GM12891 (cell line): ENCODE measurements at regions not wholly inside any gene's neighbourhood (a gene's known extent, or its start where the extent isn't known, plus 50 kb on each side); places are given as distances from the start of the nearest gene placed in this dataset.
A peak's percentile ranks its signal among the peaks of the same experiment; 100 is the strongest.

Experiments
- DNase-seq: peaks from one replicate; pipeline ENCODE4 v3.0.0; 2011; ENCODE audit warnings: low spot score; ENCODE audit not compliant: insufficient read length
- FAIRE-seq: peaks from 2 replicates; lab custom pipeline; 2011; peaks lifted over from hg19 to GRCh38; lab: Jason Lieb, UNC
- PAX5 ChIP-seq: IDR thresholded peaks from 2 replicates; pipeline ENCODE4 v1.6.1; 2011; ENCODE audit warnings: low read length, moderate library complexity, mild to moderate bottlenecking; ENCODE audit not compliant: insufficient read depth, severe bottlenecking
- POLR2A ChIP-seq: IDR thresholded peaks from 2 replicates; pipeline ENCODE4 v1.6.1; 2011; ENCODE audit warnings: low read depth, low read length, control low read depth
- POLR2AphosphoS5 ChIP-seq: IDR thresholded peaks from 2 replicates; pipeline ENCODE4 v1.6.1; 2011; ENCODE audit warnings: low read depth, low read length, control low read depth
- POU2F2 ChIP-seq: IDR thresholded peaks from 2 replicates; pipeline ENCODE4 v1.6.1; 2011; ENCODE audit warnings: low read depth, mild to moderate bottlenecking, control low read depth, low read length, moderate library complexity
- SPI1 ChIP-seq: IDR thresholded peaks from 2 replicates; pipeline ENCODE4 v1.6.1; 2011; ENCODE audit warnings: low read depth, low read length, control low read depth
- TAF1 ChIP-seq: IDR thresholded peaks from 2 replicates; pipeline ENCODE4 v1.6.1; 2011; ENCODE audit warnings: low read depth, low read length, control low read depth

DNA sequence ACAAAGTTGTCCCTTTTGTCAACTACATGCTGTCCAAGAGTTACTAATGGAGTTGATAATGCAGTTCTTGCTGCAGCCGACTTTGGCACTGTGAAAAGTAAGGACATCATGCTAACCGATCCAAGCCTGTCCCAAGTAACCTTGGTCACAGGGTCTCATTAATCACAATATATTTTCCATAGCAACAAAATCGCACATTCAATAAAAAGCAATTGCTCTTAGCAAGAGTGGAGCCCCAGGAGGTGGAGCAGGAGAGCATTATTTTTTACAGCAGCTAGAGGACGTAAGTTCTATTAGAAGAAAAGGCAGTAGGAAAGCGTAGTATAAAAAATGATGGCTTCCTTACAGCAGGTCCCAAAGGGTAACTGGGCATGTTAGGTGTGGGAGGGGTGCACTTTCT is 570.3 kb downstream of the EBF1 start:
- TF ChIP-seq POU2F2 (no peak), TAF1 (no peak), SPI1 (no peak), PAX5 (no peak), POLR2AphosphoS5 (no peak), POLR2A (no peak)
- DNase-seq (no peak), FAIRE-seq (no peak)

DNA sequence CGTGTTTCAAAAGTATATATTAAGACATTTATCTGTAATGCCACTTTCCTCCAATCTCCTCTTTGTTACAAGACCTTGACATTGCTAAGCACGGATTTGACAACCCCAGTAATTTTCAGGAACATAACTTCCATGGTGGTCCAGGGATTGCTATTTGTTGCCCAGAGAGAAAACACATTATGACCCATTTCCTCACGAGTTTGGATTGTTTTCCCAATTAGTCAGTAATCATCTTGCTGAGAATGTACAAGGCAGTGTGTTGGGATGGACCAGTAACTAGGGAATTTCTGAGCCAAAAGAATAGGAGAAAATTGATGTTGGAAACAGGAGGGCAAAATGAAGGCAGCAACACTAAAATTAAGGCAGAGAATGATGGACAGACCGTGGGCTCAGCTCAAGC is 574.1 kb downstream of the EBF1 start:
- no peak for TF ChIP-seq TAF1
- TF ChIP-seq POLR2AphosphoS5, result no peak
- no peak for TF ChIP-seq POU2F2
- no peak for TF ChIP-seq SPI1
- no peak for TF ChIP-seq PAX5
- no peak for TF ChIP-seq POLR2A
- DNase-seq (no peak), FAIRE-seq (no peak)

DNA sequence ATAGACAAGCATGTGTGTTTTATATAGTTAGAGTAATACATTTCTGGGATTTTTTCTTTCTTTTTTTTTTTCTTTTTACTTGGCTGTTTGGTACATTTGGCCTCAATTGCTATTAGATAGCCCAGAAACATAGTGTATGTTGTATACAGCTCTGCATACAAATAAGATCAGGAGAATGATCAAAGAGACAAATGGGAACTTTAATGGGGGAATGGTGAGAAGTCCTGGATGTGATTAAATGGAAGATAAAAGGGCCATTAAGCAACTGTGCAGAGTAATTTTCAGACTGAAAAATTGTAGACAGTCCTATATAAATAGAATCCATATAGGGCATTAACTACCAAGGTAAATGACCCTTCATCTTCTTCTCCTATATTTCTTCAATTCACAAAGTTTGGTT is 575.6 kb downstream of the EBF1 start:
- no peak for FAIRE-seq
- TF ChIP-seq PAX5 (no peak), POLR2A (no peak), TAF1 (no peak), POU2F2 (no peak), SPI1 (no peak), POLR2AphosphoS5 (no peak)
- DNase-seq, result no peak

DNA sequence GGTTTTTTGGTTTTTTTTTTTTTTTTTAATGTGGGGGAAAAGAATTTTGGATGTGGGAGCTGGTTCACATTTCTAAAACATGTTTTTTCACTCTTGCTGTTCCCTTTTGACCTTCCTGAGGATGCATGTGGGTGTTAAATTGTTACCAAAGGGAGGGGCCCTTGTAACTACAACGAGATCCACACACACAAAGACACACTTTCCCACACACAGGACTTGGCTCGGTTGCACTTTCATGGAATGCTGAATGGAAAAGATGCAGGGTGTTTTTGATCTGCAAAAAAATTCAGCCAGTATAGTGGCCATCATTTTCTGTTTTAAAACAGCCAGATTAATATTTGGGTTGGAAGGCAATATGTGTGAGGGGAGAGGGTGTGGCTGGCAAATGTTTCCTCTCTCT is 576.9 kb downstream of the EBF1 start:
- TF ChIP-seq POLR2A (no peak), PAX5 (no peak), POU2F2 (no peak), SPI1 (no peak), TAF1 (no peak), POLR2AphosphoS5 (no peak)
- DNase-seq (no peak), FAIRE-seq (no peak)

DNA sequence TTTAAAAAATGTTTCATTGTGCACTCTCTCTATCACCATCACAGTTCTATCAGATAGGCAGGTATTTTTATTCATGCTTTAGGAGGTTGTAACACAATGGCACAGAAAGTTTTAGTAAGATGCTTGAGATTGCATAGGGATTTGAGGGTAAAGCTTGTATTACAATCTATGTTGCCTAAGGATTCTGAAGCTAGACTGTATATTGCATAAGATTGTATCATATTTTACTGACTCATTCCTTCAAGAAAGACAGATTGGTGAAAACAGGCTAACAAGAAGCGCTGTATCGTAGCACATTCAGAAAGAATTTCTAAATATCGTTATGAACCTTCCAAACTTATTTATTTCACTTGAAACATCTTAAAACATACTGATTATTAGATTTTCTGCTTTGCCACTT is 577.7 kb downstream of the EBF1 start:
- DNase-seq (no peak), FAIRE-seq (no peak)
- no peak for TF ChIP-seq POU2F2
- no peak for TF ChIP-seq PAX5
- no peak for TF ChIP-seq TAF1
- TF ChIP-seq POLR2A, result no peak
- TF ChIP-seq SPI1, result no peak
- TF ChIP-seq POLR2AphosphoS5, result no peak

DNA sequence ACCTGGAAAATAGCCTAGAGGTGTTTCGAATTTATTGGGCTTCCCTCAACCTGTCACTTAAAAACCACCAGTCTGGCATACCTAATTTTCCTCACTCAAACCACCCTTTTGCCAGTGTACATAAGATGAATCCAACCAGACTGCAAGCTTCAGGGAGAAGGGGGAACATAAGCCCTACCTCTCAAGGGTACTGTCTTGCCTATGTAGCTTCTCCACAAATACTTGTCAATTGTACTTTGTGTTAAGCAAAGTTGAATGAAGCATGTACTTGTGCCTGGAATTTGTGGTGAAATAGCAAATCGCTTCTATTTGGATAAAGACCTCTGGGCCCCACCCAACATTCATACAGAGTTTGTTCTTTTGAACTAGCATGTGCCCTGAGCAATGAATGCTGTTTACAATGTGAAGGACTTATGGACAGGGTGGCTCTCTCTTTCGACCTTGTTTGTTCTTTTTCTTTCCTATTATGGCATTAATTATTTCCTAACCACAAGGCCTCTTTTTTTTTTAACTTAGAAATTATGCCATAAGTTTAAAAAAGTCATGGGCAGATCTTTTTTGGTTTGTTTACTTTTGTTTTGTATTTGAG is 580.2 kb downstream of the EBF1 start:
- DNase-seq (no peak), FAIRE-seq (no peak)
- TF ChIP-seq POLR2A (no peak), TAF1 (no peak), POLR2AphosphoS5 (no peak), PAX5 (no peak), SPI1 (no peak), POU2F2 (no peak)

DNA sequence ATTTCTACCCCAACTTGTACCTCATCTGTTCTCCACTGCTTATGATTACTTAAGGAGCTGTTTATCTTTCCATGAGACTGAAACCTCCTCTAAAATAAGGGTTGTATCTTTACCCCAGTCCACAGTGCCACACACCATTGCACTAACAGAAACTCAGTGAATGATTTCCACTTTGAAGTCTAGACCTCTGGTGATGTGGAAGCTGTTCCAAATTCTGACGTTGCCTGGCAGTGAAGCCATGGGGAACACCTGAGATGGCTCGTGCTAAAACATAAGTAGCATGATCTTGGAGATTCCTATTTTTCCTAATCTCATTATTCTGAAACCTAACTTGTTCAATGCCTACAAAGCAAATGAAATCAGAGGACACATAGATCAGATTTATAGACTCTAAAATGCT is 583.2 kb downstream of the EBF1 start:
- no peak for TF ChIP-seq POLR2A
- DNase-seq, result no peak
- FAIRE-seq, result peak; percentile 16

DNA sequence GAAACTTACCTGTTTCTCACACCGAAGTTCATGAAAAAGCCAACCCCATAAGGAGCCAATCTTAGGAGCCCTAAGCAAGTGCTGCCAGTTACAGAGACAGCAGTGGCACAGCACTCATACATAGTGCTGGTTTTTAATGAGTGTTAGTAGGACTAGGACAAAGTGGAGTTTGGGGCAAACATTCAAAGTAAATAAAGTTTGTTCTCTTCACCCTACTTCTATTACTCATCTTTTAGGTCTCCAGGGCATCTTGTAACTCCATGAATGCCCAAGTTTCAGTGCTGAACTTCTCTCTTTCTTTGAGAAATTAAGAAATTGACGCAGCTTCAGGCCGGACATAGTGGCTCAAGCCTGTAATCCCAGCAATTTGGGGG is 584.7 kb downstream of the EBF1 start:
- DNase-seq, result no peak
- TF ChIP-seq POU2F2, result no peak
- no peak for TF ChIP-seq PAX5
- TF ChIP-seq TAF1, result no peak
- no peak for TF ChIP-seq SPI1
- no peak for TF ChIP-seq POLR2A
- no peak for TF ChIP-seq POLR2AphosphoS5
- FAIRE-seq, result no peak

DNA sequence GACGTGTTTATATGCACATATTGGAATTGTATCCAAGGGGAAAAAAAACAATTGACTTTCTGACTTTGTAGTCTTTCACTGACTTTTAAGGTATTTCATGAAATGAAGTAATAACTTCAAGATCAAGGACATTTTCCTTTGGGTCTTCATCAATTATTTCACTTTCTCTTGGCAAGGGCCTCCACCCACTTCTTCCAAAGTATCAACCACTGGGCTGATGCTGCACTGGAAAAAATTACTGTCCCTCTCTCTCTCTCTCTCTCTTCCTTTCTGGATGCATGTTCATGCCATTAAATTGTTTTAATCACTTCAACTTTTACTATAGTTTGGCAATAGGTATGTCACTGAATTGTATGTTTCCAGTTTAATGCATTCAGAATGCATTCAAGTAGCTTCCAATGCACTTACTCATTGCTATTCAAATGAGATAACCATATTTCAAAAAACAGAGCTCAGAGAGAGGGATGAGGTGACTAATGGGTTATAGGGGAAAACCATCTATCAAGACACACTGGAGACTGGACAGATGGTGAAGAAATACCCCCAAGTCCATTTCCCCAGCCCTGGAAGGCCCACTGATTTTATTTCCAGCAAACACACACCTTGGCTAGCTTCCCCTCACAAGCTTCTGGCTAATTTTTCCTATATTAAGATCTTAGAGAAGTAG is 585.3 kb downstream of the EBF1 start:
- FAIRE-seq (no peak), DNase-seq (no peak)
- no peak for TF ChIP-seq POLR2AphosphoS5
- no peak for TF ChIP-seq PAX5
- TF ChIP-seq POU2F2, result no peak
- TF ChIP-seq POLR2A, result no peak
- no peak for TF ChIP-seq TAF1
- TF ChIP-seq SPI1, result no peak
